ENCODE measurements at regions not wholly inside any gene's neighbourhood (a gene's known extent, or its start where the extent isn't known, plus 50 kb on each side); places are given as distances from the start of the nearest gene placed in this dataset.

DNA sequence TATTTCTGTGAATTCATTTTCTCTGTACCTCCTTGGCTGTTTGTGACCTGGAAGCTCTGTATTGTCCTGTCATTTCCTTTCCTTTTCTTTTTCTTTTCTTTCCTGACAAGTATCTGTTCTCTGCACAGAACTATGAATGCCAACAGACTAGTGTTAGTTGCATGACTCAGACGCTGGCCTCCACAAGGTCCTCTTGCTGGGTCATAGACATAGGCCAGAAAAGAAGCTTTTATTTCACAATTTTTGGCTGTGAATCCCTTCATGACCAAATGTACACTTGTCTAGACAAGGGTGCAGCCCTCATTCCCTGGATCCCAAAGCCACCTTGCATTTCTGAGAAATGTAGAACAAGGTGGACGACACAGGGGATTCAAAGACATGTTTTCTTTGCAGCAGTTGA lies 104.1 kb upstream of the MTNR1B start:
- H3K4me1 ChIP-seq (ENCODE audit: control insufficient read depth in 1 of 2, insufficient read depth in 2 of 2, low read depth in 1 of 2, low read length in 1 of 2) = no peaks in the 10 kb centered on the region
- H3K9ac ChIP-seq = no peak overlapping the region
- CTCF ChIA-PET = interaction anchor here (1.7 kb wide), 1 partner anchor 21 kb away, joined by 6 read pairs; no protein-coding TSS in a partner anchor
- TF ChIP-seq SMC3 (IDR thresholded peaks at IDR 0.05; ENCODE audit: low read depth, low read length) (no peak), EP300 (IDR thresholded peaks at IDR 0.05; ENCODE audit: borderline replicate concordance in 1 of 2, low read depth in 1 of 2, low read length in 1 of 2) (no peak)
- TF ChIP-seq, protein P1, sequence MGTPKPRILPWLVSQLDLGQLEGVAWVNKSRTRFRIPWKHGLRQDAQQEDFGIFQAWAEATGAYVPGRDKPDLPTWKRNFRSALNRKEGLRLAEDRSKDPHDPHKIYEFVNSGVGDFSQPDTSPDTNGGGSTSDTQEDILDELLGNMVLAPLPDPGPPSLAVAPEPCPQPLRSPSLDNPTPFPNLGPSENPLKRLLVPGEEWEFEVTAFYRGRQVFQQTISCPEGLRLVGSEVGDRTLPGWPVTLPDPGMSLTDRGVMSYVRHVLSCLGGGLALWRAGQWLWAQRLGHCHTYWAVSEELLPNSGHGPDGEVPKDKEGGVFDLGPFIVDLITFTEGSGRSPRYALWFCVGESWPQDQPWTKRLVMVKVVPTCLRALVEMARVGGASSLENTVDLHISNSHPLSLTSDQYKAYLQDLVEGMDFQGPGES (IDR thresholded peaks at IDR 0.05; ENCODE audit: low read depth, low read length) = no peak
- no peaks in the 10 kb centered on the region for H3K79me2 ChIP-seq (ENCODE audit: insufficient read depth)
- POLR2A ChIA-PET = no interaction called here
- no peak overlapping the region for H2AFZ ChIP-seq (ENCODE audit: low read depth)
- H3K9me3 ChIP-seq = no peaks in the 10 kb centered on the region
- H4K20me1 ChIP-seq (ENCODE audit: insufficient read depth) = no peaks in the 10 kb centered on the region
- H3K4me2 ChIP-seq = no peak overlapping the region
- no peak for DNase-seq
- no peak overlapping the region for H3K27ac ChIP-seq (ENCODE audit: low read depth in 2 of 2, low read length in 1 of 2)
- no peaks in the 10 kb centered on the region for H3F3A ChIP-seq (replicated peaks; ENCODE audit: insufficient read depth)
- H3K9me2 ChIP-seq = no peaks in the 10 kb centered on the region
- no peaks in the 10 kb centered on the region for H3K36me3 ChIP-seq (replicated peaks in 1 of 2; ENCODE audit: control insufficient read depth in 1 of 2, insufficient read depth in 2 of 2, low read length in 1 of 2)
- H3K4me3 ChIP-seq (ENCODE audit: low read depth in 2 of 2, low read length in 1 of 2) = no peak overlapping the region
- WGBS (ENCODE audit: low lambda C conversion rate) = 71% methylated on average over 2 of the region's 2 CpGs
- no peaks in the 10 kb centered on the region for H3K27me3 ChIP-seq (ENCODE audit: insufficient read depth)

DNA sequence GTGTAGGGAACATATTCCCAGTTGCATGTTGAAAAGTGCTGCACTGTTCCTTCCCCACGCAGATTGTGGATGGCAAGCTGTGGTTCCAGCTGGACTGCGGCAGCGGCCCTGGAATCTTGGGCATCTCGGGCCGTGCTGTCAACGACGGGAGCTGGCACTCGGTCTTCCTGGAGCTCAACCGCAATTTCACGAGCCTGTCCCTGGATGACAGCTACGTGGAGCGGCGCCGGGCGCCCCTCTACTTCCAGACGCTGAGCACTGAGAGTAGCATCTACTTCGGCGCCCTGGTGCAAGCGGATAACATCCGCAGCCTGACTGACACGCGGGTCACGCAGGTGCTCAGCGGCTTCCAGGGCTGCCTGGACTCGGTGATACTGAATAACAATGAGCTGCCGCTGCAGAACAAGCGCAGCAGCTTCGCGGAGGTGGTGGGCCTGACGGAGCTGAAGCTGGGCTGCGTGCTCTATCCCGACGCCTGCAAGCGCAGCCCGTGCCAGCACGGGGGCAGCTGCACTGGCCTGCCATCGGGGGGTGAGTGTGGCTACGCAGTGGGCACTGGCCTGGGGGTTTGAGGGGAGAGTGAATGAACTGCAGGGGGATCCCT lies 102.7 kb upstream of the MTNR1B start:
- Histone ChIP-seq H2AFZ (ENCODE audit: low read depth) (no peak overlapping the region), H4K20me1 (ENCODE audit: insufficient read depth) (no peaks in the 10 kb centered on the region), H3K27me3 (ENCODE audit: insufficient read depth) (no peaks in the 10 kb centered on the region), H3K36me3 (replicated peaks in 1 of 2; ENCODE audit: control insufficient read depth in 1 of 2, insufficient read depth in 2 of 2, low read length in 1 of 2) (no peaks in the 10 kb centered on the region), H3K9ac (no peak overlapping the region), H3K4me2 (no peak overlapping the region), H3K4me3 (ENCODE audit: low read depth in 2 of 2, low read length in 1 of 2) (no peak overlapping the region), H3K9me3 (no peaks in the 10 kb centered on the region), H3K79me2 (ENCODE audit: insufficient read depth) (no peaks in the 10 kb centered on the region), H3F3A (replicated peaks; ENCODE audit: insufficient read depth) (no peaks in the 10 kb centered on the region), H3K27ac (ENCODE audit: low read depth in 2 of 2, low read length in 1 of 2) (no peak overlapping the region), H3K4me1 (ENCODE audit: control insufficient read depth in 1 of 2, insufficient read depth in 2 of 2, low read depth in 1 of 2, low read length in 1 of 2) (no peaks in the 10 kb centered on the region), H3K9me2 (no peaks in the 10 kb centered on the region)
- ChIA-PET POLR2A (no interaction called here), CTCF (interaction anchor here (1.0 to 1.1 kb wide), 2 partner anchors 9 to 485 kb away, joined by 3 to 5 read pairs; no protein-coding TSS in a partner anchor)
- 96% methylated on average over 18 of the region's 38 CpGs for WGBS (ENCODE audit: low lambda C conversion rate)
- DNase-seq = no peak
- TF ChIP-seq, protein P2, sequence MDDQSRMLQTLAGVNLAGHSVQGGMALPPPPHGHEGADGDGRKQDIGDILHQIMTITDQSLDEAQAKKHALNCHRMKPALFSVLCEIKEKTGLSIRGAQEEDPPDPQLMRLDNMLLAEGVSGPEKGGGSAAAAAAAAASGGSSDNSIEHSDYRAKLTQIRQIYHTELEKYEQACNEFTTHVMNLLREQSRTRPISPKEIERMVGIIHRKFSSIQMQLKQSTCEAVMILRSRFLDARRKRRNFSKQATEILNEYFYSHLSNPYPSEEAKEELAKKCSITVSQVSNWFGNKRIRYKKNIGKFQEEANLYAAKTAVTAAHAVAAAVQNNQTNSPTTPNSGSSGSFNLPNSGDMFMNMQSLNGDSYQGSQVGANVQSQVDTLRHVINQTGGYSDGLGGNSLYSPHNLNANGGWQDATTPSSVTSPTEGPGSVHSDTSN (IDR thresholded peaks at IDR 0.05) = no peak
- TF ChIP-seq SMC3 (IDR thresholded peaks at IDR 0.05; ENCODE audit: low read depth, low read length) (no peak), EZH2phosphoT487 (IDR thresholded peaks at IDR 0.05; ENCODE audit: borderline replicate concordance, low read depth) (no peak), SIN3A (IDR thresholded peaks at IDR 0.05; ENCODE audit: borderline replicate concordance, low read depth, low read length) (no peak), GABPA (IDR thresholded peaks at IDR 0.05; ENCODE audit: low read depth) (no peak), CHD2 (IDR thresholded peaks at IDR 0.05; ENCODE audit: low read length, partially characterized antibody) (no peak), MXI1 (IDR thresholded peaks at IDR 0.05; ENCODE audit: low read depth, low read length) (no peak), RCOR1 (IDR thresholded peaks at IDR 0.05; ENCODE audit: low read length) (no peak), RAD21 (IDR thresholded peaks at IDR 0.05; ENCODE audit: low read length) (no peak), TAF1 (IDR thresholded peaks at IDR 0.05; ENCODE audit: borderline replicate concordance, low read depth, low read length) (no peak), FOXJ3 (CRISPR knock-in tag; IDR thresholded peaks at IDR 0.05) (no peak), NFIC (IDR thresholded peaks at IDR 0.05; ENCODE audit: borderline replicate concordance) (no peak), JUND (IDR thresholded peaks at IDR 0.05) (no peak), GATA2 (CRISPR knock-in tag; IDR thresholded peaks at IDR 0.05) (no peak), RXRA (IDR thresholded peaks at IDR 0.05; ENCODE audit: borderline replicate concordance, low read depth) (no peak)
- TF ChIP-seq, protein P1 (IDR thresholded peaks at IDR 0.05; ENCODE audit: low read depth, low read length) = no peak
- TF ChIP-seq, protein P3, sequence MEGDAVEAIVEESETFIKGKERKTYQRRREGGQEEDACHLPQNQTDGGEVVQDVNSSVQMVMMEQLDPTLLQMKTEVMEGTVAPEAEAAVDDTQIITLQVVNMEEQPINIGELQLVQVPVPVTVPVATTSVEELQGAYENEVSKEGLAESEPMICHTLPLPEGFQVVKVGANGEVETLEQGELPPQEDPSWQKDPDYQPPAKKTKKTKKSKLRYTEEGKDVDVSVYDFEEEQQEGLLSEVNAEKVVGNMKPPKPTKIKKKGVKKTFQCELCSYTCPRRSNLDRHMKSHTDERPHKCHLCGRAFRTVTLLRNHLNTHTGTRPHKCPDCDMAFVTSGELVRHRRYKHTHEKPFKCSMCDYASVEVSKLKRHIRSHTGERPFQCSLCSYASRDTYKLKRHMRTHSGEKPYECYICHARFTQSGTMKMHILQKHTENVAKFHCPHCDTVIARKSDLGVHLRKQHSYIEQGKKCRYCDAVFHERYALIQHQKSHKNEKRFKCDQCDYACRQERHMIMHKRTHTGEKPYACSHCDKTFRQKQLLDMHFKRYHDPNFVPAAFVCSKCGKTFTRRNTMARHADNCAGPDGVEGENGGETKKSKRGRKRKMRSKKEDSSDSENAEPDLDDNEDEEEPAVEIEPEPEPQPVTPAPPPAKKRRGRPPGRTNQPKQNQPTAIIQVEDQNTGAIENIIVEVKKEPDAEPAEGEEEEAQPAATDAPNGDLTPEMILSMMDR (IDR thresholded peaks at IDR 0.05) = no peak
- TF ChIP-seq, protein P4, sequence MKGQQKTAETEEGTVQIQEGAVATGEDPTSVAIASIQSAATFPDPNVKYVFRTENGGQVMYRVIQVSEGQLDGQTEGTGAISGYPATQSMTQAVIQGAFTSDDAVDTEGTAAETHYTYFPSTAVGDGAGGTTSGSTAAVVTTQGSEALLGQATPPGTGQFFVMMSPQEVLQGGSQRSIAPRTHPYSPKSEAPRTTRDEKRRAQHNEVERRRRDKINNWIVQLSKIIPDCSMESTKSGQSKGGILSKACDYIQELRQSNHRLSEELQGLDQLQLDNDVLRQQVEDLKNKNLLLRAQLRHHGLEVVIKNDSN (IDR thresholded peaks at IDR 0.05; ENCODE audit: borderline replicate concordance, low read depth) = no peak

Measured in SK-N-SH (cell line).